ENCODE measurements at regions not wholly inside any gene's neighbourhood (a gene's known extent, or its start where the extent isn't known, plus 50 kb on each side); places are given as distances from the start of the nearest gene placed in this dataset.

- DNase-seq (ENCODE audit: low read depth in 4 of 4, low spot score in 1 of 4): no peak
Measured at GRCh38 chr9:27864644-27865438, 291.6 kb upstream of the C9orf72 start.

GRCh38 chr9:27866741-27867140 lies 293.5 kb upstream of the C9orf72 start:
- no peak for DNase-seq (ENCODE audit: low read depth in 4 of 4, low spot score in 1 of 4)

GRCh38 chr9:27870404-27870803 lies 297.1 kb upstream of the C9orf72 start:
- no peak for DNase-seq (ENCODE audit: low read depth in 4 of 4, low spot score in 1 of 4)

GRCh38 chr9:27880156-27880555 lies 306.9 kb upstream of the C9orf72 start:
- no peak for DNase-seq (ENCODE audit: low read depth in 4 of 4, low spot score in 1 of 4)

GRCh38 chr9:27880635-27881034 lies 307.4 kb upstream of the C9orf72 start:
- no peak for DNase-seq (ENCODE audit: low read depth in 4 of 4, low spot score in 1 of 4)

GRCh38 chr9:27888661-27889295 lies 315.5 kb upstream of the C9orf72 start:
- peak in 2 of 4 experiments; percentile 6 to 14 for DNase-seq (ENCODE audit: low read depth in 4 of 4, low spot score in 1 of 4)

- no peak for DNase-seq (ENCODE audit: low read depth in 4 of 4, low spot score in 1 of 4)
Measured at GRCh38 chr9:27924502-27924901, 351.2 kb upstream of the C9orf72 start.

- no peak for DNase-seq (ENCODE audit: low read depth in 4 of 4, low spot score in 1 of 4)
Measured at GRCh38 chr9:27925815-27926214, 352.5 kb upstream of the C9orf72 start.

GRCh38 chr9:27929841-27930240 lies 356.6 kb upstream of the C9orf72 start:
- no peak for DNase-seq (ENCODE audit: low read depth in 4 of 4, low spot score in 1 of 4)

- DNase-seq (ENCODE audit: low read depth in 4 of 4, low spot score in 1 of 4): no peak
Measured at GRCh38 chr9:27933210-27934025, 360.1 kb upstream of the C9orf72 start.

- DNase-seq (ENCODE audit: low read depth in 4 of 4, low spot score in 1 of 4): no peak
Measured at GRCh38 chr9:27934471-27934870, 361.2 kb upstream of the C9orf72 start.

- DNase-seq (ENCODE audit: low read depth in 4 of 4, low spot score in 1 of 4): no peak
Measured at GRCh38 chr9:27939186-27939585, 365.9 kb upstream of the C9orf72 start.

GRCh38 chr9:27940535-27940934 lies 367.3 kb upstream of the C9orf72 start:
- no peak for DNase-seq (ENCODE audit: low read depth in 4 of 4, low spot score in 1 of 4)

- no peak for DNase-seq (ENCODE audit: low read depth in 4 of 4, low spot score in 1 of 4)
Measured at GRCh38 chr9:27943501-27943900, 370.2 kb upstream of the C9orf72 start.

- no peak for DNase-seq (ENCODE audit: low read depth in 4 of 4, low spot score in 1 of 4)
Measured at GRCh38 chr9:27945386-27945785, 372.1 kb upstream of the C9orf72 start.

- DNase-seq (ENCODE audit: low read depth in 4 of 4, low spot score in 1 of 4): no peak
Measured at GRCh38 chr9:27950382-27950781, 377.1 kb upstream of the C9orf72 start.

GRCh38 chr9:27954858-27955257 lies 381.6 kb upstream of the C9orf72 start:
- no peak for DNase-seq (ENCODE audit: low read depth in 4 of 4, low spot score in 1 of 4)

GRCh38 chr9:27963836-27964235 lies 390.6 kb upstream of the C9orf72 start:
- DNase-seq (ENCODE audit: low read depth in 4 of 4, low spot score in 1 of 4): no peak

GRCh38 chr9:27967210-27967609 lies 393.9 kb upstream of the C9orf72 start:
- no peak for DNase-seq (ENCODE audit: low read depth in 4 of 4, low spot score in 1 of 4)

GRCh38 chr9:27977931-27978330 lies 404.6 kb upstream of the C9orf72 start:
- no peak for DNase-seq (ENCODE audit: low read depth in 4 of 4, low spot score in 1 of 4)

- no peak for DNase-seq (ENCODE audit: low read depth in 4 of 4, low spot score in 1 of 4)
Measured at GRCh38 chr9:27985714-27986113, 412.4 kb upstream of the C9orf72 start.

GRCh38 chr9:27990524-27990923 lies 417.2 kb upstream of the C9orf72 start:
- DNase-seq (ENCODE audit: low read depth in 4 of 4, low spot score in 1 of 4): no peak

All from stimulated activated CD4-positive, alpha-beta T cell treated with anti-CD3 and anti-CD28 coated beads, Interleukin-1b, Interleukin-23, amount 100 ng/mL, for 24 hours (primary cell).